ENCODE measurements at regions not wholly inside any gene's neighbourhood (a gene's known extent, or its start where the extent isn't known, plus 50 kb on each side); places are given as distances from the start of the nearest gene placed in this dataset.

- peaks cover 2% of the 10 kb centered on the region for H3K9me3 Mint-ChIP-seq
- Histone ChIP-seq H3K9me3 (ENCODE audit: control insufficient read depth, low read length) (no peaks in the 10 kb centered on the region), H3K4me3 (ENCODE audit: low read length) (no peak overlapping the region), H3K4me1 (ENCODE audit: control insufficient read depth, insufficient read depth, low read length) (no peaks in the 10 kb centered on the region), H3K27ac (ENCODE audit: low read depth, low read length) (no peak overlapping the region), H3K36me3 (ENCODE audit: control insufficient read depth, insufficient read depth, low read length) (no peaks in the 10 kb centered on the region), H3K27me3 (ENCODE audit: control insufficient read depth, insufficient read depth, low read length, poor library complexity, severe bottlenecking) (no peaks in the 10 kb centered on the region), H3K9ac (ENCODE audit: extremely low read depth, low read length, poor library complexity, severe bottlenecking) (no peak overlapping the region)
- no peak for DNase-seq
- TF ChIP-seq CTCF (conservative IDR thresholded peaks at IDR 0.05), result no peak
- WGBS, 2 experiments (ENCODE audit: insufficient coverage in 1 of 2, insufficient read length in 1 of 2), result 74 to 100% methylated on average over 1 to 3 of the region's 3 CpGs
- no peak overlapping the region for H3K27ac Mint-ChIP-seq
- peaks cover 8% of the 10 kb centered on the region for H3K27me3 Mint-ChIP-seq (ENCODE audit: insufficient read depth)
- H3K4me3 Mint-ChIP-seq, result no peak overlapping the region
- H3K36me3 Mint-ChIP-seq (ENCODE audit: low read depth), result no peaks in the 10 kb centered on the region
- H3K4me1 Mint-ChIP-seq, result peaks cover 10% of the 10 kb centered on the region
Measured at GRCh38 chr3:71868876-71869275, 83.9 kb upstream of the PROK2 start.

GRCh38 chr3:71865727-71866126 lies 80.8 kb upstream of the PROK2 start:
- WGBS, 2 experiments (ENCODE audit: insufficient coverage in 1 of 2, insufficient read length in 1 of 2), result 85 to 100% methylated on average over 2 of the region's 2 CpGs
- Histone ChIP-seq H3K9me3 (ENCODE audit: control insufficient read depth, low read length) (peaks cover 10% of the 10 kb centered on the region), H3K4me1 (ENCODE audit: control insufficient read depth, insufficient read depth, low read length) (no peaks in the 10 kb centered on the region), H3K4me3 (ENCODE audit: low read length) (no peak overlapping the region), H3K27ac (ENCODE audit: low read depth, low read length) (no peak overlapping the region), H3K36me3 (ENCODE audit: control insufficient read depth, insufficient read depth, low read length) (no peaks in the 10 kb centered on the region), H3K27me3 (ENCODE audit: control insufficient read depth, insufficient read depth, low read length, poor library complexity, severe bottlenecking) (no peaks in the 10 kb centered on the region), H3K9ac (ENCODE audit: extremely low read depth, low read length, poor library complexity, severe bottlenecking) (no peak overlapping the region)
- H3K9me3 Mint-ChIP-seq, result peaks cover 10% of the 10 kb centered on the region
- no peak for DNase-seq
- H3K27me3 Mint-ChIP-seq (ENCODE audit: insufficient read depth), result peaks cover 12% of the 10 kb centered on the region
- no peaks in the 10 kb centered on the region for H3K36me3 Mint-ChIP-seq (ENCODE audit: low read depth)
- peaks cover 14% of the 10 kb centered on the region for H3K4me1 Mint-ChIP-seq
- TF ChIP-seq CTCF (conservative IDR thresholded peaks at IDR 0.05), result no peak
- no peak overlapping the region for H3K27ac Mint-ChIP-seq
- no peak overlapping the region for H3K4me3 Mint-ChIP-seq

GRCh38 chr3:71863563-71864190 lies 78.7 kb upstream of the PROK2 start:
- Histone ChIP-seq H3K4me1 (ENCODE audit: control insufficient read depth, insufficient read depth, low read length) (no peaks in the 10 kb centered on the region), H3K27ac (ENCODE audit: low read depth, low read length) (no peak overlapping the region), H3K9ac (ENCODE audit: extremely low read depth, low read length, poor library complexity, severe bottlenecking) (no peak overlapping the region), H3K4me3 (ENCODE audit: low read length) (no peak overlapping the region), H3K9me3 (ENCODE audit: control insufficient read depth, low read length) (peaks cover 14% of the 10 kb centered on the region), H3K27me3 (ENCODE audit: control insufficient read depth, insufficient read depth, low read length, poor library complexity, severe bottlenecking) (no peaks in the 10 kb centered on the region), H3K36me3 (ENCODE audit: control insufficient read depth, insufficient read depth, low read length) (no peaks in the 10 kb centered on the region)
- H3K4me1 Mint-ChIP-seq, result peaks cover 14% of the 10 kb centered on the region
- H3K36me3 Mint-ChIP-seq (ENCODE audit: low read depth), result no peaks in the 10 kb centered on the region
- no peak overlapping the region for H3K27ac Mint-ChIP-seq
- H3K27me3 Mint-ChIP-seq (ENCODE audit: insufficient read depth), result peaks cover 14% of the 10 kb centered on the region
- no peak for TF ChIP-seq CTCF (conservative IDR thresholded peaks at IDR 0.05)
- WGBS, 2 experiments (ENCODE audit: insufficient coverage in 1 of 2, insufficient read length in 1 of 2), result 67 to 74% methylated on average over 3 to 5 of the region's 5 CpGs
- no peak for DNase-seq
- H3K4me3 Mint-ChIP-seq, result no peak overlapping the region
- peaks cover 15% of the 10 kb centered on the region for H3K9me3 Mint-ChIP-seq
